HG02571 (cell line): ENCODE measurements at regions not wholly inside any gene's neighbourhood (a gene's known extent, or its start where the extent isn't known, plus 50 kb on each side); places are given as distances from the start of the nearest gene placed in this dataset.
"Not testable (repeated sequence)": the region's sequence is repeated elsewhere in the genome, so short reads cannot be mapped to it uniquely, and the experiment has no call there.

Experiments
- ATAC-seq: cut with Tn5 transposase; IDR thresholded peaks from one replicate; pipeline ENCODE4 v1.9.1; 2021; ENCODE audit warnings: mild to moderate bottlenecking, moderate library complexity; ENCODE audit not compliant: unreplicated experiment

- ATAC-seq = no peak
Measured at GRCh38 chr10:113486531-113486930, 66.3 kb upstream of the HABP2 start.

GRCh38 chr10:113487154-113487553 is 65.7 kb upstream of the HABP2 start:
- no peak for ATAC-seq

GRCh38 chr10:113488186-113488585 is 64.7 kb upstream of the HABP2 start:
- ATAC-seq = no peak

- ATAC-seq = not testable (repeated sequence)
Measured at GRCh38 chr10:113489522-113489921, 63.3 kb upstream of the HABP2 start.

- no peak for ATAC-seq
Measured at GRCh38 chr10:113491967-113492565, 60.8 kb upstream of the HABP2 start.

- no peak for ATAC-seq
Measured at GRCh38 chr10:113493195-113493594, 59.7 kb upstream of the HABP2 start.

- ATAC-seq = no peak
Measured at GRCh38 chr10:113493882-113494301, 59.0 kb upstream of the HABP2 start.

- no peak for ATAC-seq
Measured at GRCh38 chr10:113494761-113495160, 58.1 kb upstream of the HABP2 start.

- ATAC-seq = no peak
Measured at GRCh38 chr10:113495553-113495952, 57.3 kb upstream of the HABP2 start.

- no peak for ATAC-seq
Measured at GRCh38 chr10:113496111-113497109, 56.4 kb upstream of the HABP2 start.

GRCh38 chr10:113497198-113497597 is 55.7 kb upstream of the HABP2 start:
- ATAC-seq = no peak

GRCh38 chr10:113498997-113499396 is 53.9 kb upstream of the HABP2 start:
- ATAC-seq = no peak

- ATAC-seq = no peak
Measured at GRCh38 chr10:113499806-113500205, 53.0 kb upstream of the HABP2 start.

- not testable (repeated sequence) for ATAC-seq
Measured at GRCh38 chr10:113501031-113501430, 51.8 kb upstream of the HABP2 start.
